Ishikawa (cell line): ENCODE measurements at regions not wholly inside any gene's neighbourhood (a gene's known extent, or its start where the extent isn't known, plus 50 kb on each side); places are given as distances from the start of the nearest gene placed in this dataset.

Source experiments
- EP300 ChIP-seq: IDR thresholded peaks from 2 replicates; pipeline ENCODE4 v1.6.1; 2012; ENCODE audit warnings: borderline replicate concordance
- MAX ChIP-seq: IDR thresholded peaks from 2 replicates; pipeline ENCODE4 v1.6.1; 2012
- TAF1 ChIP-seq: IDR thresholded peaks from 2 replicates; pipeline ENCODE4 v1.6.1; 2012; ENCODE audit warnings: low read depth, mild to moderate bottlenecking
- TCF12 ChIP-seq: IDR thresholded peaks from 2 replicates; pipeline ENCODE4 v1.6.1; 2012; ENCODE audit warnings: low read depth
- TEAD4 ChIP-seq: IDR thresholded peaks from 2 replicates; pipeline ENCODE4 v1.6.1; 2012
- USF1 ChIP-seq: IDR thresholded peaks from 2 replicates; pipeline ENCODE4 v1.6.1; 2012

GRCh38 chr4:23697722-23698121, 192.1 kb downstream of the PPARGC1A start:
- no peak for TF ChIP-seq TCF12
- no peak for TF ChIP-seq EP300
- TF ChIP-seq TEAD4 = no peak
- no peak for TF ChIP-seq TAF1
- no peak for TF ChIP-seq MAX
- no peak for TF ChIP-seq USF1
